ENCODE measurements at regions not wholly inside any gene's neighbourhood (a gene's known extent, or its start where the extent isn't known, plus 50 kb on each side); places are given as distances from the start of the nearest gene placed in this dataset.

GRCh38 chr4:187274153-187274552 is 550.5 kb upstream of the FAT1 start:
- TF ChIP-seq CTCF (conservative IDR thresholded peaks at IDR 0.05; ENCODE audit: low read depth, low read length) (no peak), POLR2A (IDR thresholded peaks at IDR 0.05; ENCODE audit: low read depth, low read length) (no peak), CEBPB (IDR thresholded peaks at IDR 0.05; ENCODE audit: low read depth, low read length) (no peak), USF2 (IDR thresholded peaks at IDR 0.05; ENCODE audit: low read depth, low read length) (no peak), ELK1 (IDR thresholded peaks at IDR 0.05; ENCODE audit: borderline replicate concordance, low read depth, low read length) (no peak), SMC3 (IDR thresholded peaks at IDR 0.05; ENCODE audit: low read depth, low read length) (no peak), MXI1 (IDR thresholded peaks at IDR 0.05; ENCODE audit: borderline replicate concordance, low read depth, low read length) (no peak), RAD21 (IDR thresholded peaks at IDR 0.05; ENCODE audit: low read length) (no peak), FOS (IDR thresholded peaks at IDR 0.05; ENCODE audit: low read depth, low read length) (no peak), RFX5 (IDR thresholded peaks at IDR 0.05; ENCODE audit: low read depth, low read length) (no peak), MAZ (IDR thresholded peaks at IDR 0.05; ENCODE audit: borderline replicate concordance, low read depth, low read length) (no peak), BHLHE40 (IDR thresholded peaks at IDR 0.05; ENCODE audit: low read depth, low read length) (no peak)
